Fibroblast of the aortic adventitia (primary cell): ENCODE measurements at regions not wholly inside any gene's neighbourhood (a gene's known extent, or its start where the extent isn't known, plus 50 kb on each side); places are given as distances from the start of the nearest gene placed in this dataset.
A peak's percentile ranks its signal among the peaks of the same experiment; 100 is the strongest.

Experiments
- DNase-seq: peaks from one replicate; pipeline ENCODE4 v3.0.0-alpha.2; 2010; ENCODE audit warnings: low read depth
- H3K4me3 ChIP-seq: 2 replicates; pipeline ENCODE4 v1.5.1; 2011; ENCODE audit warnings: low read depth, mild to moderate bottlenecking, control low read depth, low read length, moderate library complexity
- TF ChIP-seq, protein P1 (sequence below): IDR thresholded peaks from 2 replicates; pipeline ENCODE4 v1.5.1; 2011; ENCODE audit warnings: mild to moderate bottlenecking, low read length, control low read depth, inconsistent platforms; ENCODE audit not compliant: insufficient read depth

- no peak overlapping the region for H3K4me3 ChIP-seq
Observed at GRCh38 chr1:221887415-221887746, 145.5 kb upstream of the DUSP10 start.

GRCh38 chr1:221886743-221887414 is 145.0 kb upstream of the DUSP10 start:
- peak; percentile 73 for DNase-seq
- no peak overlapping the region for H3K4me3 ChIP-seq
- TF ChIP-seq, protein P1, sequence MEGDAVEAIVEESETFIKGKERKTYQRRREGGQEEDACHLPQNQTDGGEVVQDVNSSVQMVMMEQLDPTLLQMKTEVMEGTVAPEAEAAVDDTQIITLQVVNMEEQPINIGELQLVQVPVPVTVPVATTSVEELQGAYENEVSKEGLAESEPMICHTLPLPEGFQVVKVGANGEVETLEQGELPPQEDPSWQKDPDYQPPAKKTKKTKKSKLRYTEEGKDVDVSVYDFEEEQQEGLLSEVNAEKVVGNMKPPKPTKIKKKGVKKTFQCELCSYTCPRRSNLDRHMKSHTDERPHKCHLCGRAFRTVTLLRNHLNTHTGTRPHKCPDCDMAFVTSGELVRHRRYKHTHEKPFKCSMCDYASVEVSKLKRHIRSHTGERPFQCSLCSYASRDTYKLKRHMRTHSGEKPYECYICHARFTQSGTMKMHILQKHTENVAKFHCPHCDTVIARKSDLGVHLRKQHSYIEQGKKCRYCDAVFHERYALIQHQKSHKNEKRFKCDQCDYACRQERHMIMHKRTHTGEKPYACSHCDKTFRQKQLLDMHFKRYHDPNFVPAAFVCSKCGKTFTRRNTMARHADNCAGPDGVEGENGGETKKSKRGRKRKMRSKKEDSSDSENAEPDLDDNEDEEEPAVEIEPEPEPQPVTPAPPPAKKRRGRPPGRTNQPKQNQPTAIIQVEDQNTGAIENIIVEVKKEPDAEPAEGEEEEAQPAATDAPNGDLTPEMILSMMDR: no peak

More at GRCh38 chr1:221887415-221887746, 145.5 kb upstream of the DUSP10 start:
- TF ChIP-seq, protein P1: no peak
- no peak for DNase-seq

- TF ChIP-seq, protein P1: no peak
- H3K4me3 ChIP-seq: no peak overlapping the region
- no peak for DNase-seq
Observed at GRCh38 chr1:221886311-221886710, 144.4 kb upstream of the DUSP10 start.

GRCh38 chr1:221884821-221885220 is 142.9 kb upstream of the DUSP10 start:
- H3K4me3 ChIP-seq: no peak overlapping the region
- DNase-seq: peak; percentile 33
- TF ChIP-seq, protein P1: no peak

GRCh38 chr1:221881805-221882581 is 140.1 kb upstream of the DUSP10 start:
- H3K4me3 ChIP-seq: no peak overlapping the region
- DNase-seq: no peak
- TF ChIP-seq, protein P1: no peak

DNA sequence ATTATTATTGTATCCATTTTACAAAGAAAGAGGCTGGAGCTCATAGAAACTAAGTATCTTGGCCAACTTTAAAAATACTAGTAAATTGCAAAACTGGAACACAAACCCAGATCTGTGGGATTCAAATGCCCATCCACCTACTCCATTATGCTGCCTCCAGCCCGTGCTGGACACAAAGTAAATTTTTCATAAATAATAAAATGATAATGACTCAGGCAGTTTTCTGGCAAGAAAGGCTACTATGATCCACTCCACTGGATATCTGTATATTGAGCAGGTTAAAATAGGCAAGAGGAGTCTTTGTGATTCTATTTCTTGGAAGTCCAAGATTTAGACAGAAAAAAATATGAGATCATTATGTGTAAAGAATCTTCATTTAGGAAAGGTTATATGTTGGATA is 138.3 kb upstream of the DUSP10 start:
- TF ChIP-seq, protein P1: no peak
- no peak overlapping the region for H3K4me3 ChIP-seq
- peak; percentile 34 for DNase-seq
